ENCODE measurements at regions not wholly inside any gene's neighbourhood (a gene's known extent, or its start where the extent isn't known, plus 50 kb on each side); places are given as distances from the start of the nearest gene placed in this dataset.
"Not testable (repeated sequence)": the region's sequence is repeated elsewhere in the genome, so short reads cannot be mapped to it uniquely, and the experiment has no call there.

DNA sequence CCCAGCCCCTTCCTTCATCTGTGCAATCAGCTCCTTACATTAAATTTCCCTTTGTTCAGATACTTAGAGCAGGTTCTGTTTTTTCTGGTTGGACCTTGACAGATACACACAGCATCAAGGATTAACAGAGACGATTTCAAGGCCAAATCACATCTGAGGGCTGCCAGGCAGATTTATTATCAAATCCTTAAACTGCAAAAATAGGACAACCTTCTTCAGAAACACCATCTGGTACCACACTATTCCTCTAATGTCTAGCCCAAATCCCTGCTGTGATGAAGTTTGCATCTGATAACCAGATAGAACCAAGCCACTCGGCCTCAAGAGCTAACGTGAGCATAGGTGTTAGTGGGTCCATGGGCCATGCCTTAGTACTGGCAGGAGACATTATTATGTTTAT lies 250.7 kb upstream of the PROK2 start:
- DNase-seq (ENCODE audit: low read depth) = no peak

- DNase-seq (ENCODE audit: low read depth) = no peak
Measured at GRCh38 chr3:72034986-72035385, 250.0 kb upstream of the PROK2 start.

- DNase-seq (ENCODE audit: low read depth) = no peak
Measured at GRCh38 chr3:72033666-72034428, 248.9 kb upstream of the PROK2 start.

DNA sequence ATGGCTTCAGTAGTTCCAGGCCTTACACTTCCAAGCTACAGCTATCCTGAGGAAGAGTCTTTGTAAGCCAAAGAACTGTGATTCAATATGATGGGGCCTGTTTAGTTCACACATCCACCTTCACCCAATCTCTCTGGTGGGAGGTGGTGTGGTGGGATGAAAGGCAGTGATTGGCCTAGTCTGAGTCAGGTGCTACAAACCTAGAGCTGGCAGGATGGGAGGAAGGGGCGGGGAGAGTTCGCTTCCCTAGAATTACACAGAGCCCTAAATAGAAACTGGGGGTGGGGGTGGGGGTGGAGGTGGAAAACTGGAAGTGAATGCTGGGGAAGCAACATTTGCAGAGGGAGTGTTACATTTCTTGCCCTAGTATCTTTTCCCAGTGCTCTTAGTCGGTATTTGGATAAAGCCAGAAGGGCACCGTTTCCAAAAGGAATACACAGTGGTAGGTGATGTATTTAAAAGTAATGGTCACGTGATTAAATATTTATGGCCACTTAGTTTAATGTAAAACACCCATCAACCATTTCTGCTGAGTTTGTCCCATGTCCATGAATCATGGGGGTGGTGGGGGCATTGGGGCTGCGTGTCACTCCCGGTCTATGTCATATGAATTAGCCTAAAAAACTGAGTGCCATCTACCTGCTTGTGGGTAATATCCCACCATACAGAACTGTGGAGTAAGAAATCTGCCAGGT lies 247.6 kb upstream of the PROK2 start:
- DNase-seq (ENCODE audit: low read depth) = no peak

- peak; percentile 49 for DNase-seq (ENCODE audit: low read depth)
Measured at GRCh38 chr3:72031581-72031980, 246.6 kb upstream of the PROK2 start.

- DNase-seq (ENCODE audit: low read depth) = not testable (repeated sequence)
Measured at GRCh38 chr3:72030296-72030695, 245.3 kb upstream of the PROK2 start.

- not testable (repeated sequence) for DNase-seq (ENCODE audit: low read depth)
Measured at GRCh38 chr3:72028726-72029125, 243.8 kb upstream of the PROK2 start.

DNA sequence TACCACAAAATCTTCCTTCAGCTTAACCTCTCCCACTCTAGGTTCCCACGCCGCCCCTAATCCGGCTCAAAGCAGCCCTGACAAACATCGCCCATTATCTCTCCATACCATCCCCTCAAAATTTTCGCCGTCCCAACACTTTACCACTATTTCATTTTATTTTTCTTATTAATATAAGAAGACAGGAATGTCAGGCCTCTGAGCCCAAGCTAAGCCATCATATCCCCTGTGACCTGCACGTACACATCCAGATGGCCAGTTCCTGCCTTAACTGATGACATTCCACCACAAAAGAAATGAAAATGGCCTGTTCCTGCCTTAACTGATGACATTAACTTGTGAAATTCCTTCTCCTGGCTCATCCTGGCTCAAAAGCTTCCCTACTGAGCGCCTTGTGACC lies 243.4 kb upstream of the PROK2 start:
- DNase-seq (ENCODE audit: low read depth) = not testable (repeated sequence)

DNA sequence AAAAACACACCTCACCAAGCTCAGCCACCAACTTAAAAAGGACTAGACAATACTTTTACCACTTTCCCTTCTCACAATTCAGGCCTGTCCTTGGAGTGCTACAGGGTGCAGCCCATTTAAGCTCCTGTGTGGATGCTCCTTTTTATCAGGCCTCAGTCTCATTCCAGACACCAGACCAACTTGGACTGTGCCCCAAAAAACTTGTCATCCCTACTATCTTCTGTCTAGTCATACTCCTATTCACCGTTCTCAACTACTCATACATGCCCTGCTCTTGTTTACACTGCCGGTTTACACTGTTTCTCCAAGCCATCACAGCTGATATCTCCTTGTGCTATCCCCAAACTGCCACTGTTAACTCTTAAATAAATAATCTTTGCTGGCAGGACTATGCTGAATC lies 242.8 kb upstream of the PROK2 start:
- DNase-seq (ENCODE audit: low read depth) = not testable (repeated sequence)

- DNase-seq (ENCODE audit: low read depth) = no peak
Measured at GRCh38 chr3:72022027-72022426, 237.1 kb upstream of the PROK2 start.

DNA sequence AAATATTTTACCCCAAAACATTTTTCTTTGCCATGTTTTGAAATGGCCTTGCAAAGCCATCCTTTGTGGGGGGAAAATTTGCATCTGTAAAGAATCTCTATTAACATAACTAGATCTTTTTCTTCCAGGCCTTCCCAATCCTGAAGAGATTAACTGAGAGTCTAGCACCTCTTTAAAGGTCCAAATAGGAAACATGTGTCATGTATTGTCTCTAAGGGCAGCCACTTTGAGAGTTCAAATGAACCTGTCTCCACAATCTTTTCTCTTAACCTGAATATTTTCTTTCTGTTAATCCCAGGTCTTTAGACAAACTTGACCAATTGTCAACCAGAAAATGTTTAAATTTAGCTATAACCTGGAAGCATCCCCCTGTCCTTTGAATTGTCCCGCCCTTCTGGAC lies 236.6 kb upstream of the PROK2 start:
- no peak for DNase-seq (ENCODE audit: low read depth)

- DNase-seq (ENCODE audit: low read depth) = no peak
Measured at GRCh38 chr3:72018343-72018984, 233.5 kb upstream of the PROK2 start.

- DNase-seq (ENCODE audit: low read depth) = no peak
Measured at GRCh38 chr3:72017935-72018334, 233.0 kb upstream of the PROK2 start.

GRCh38 chr3:72017311-72017710 lies 232.4 kb upstream of the PROK2 start:
- DNase-seq (ENCODE audit: low read depth) = no peak

DNA sequence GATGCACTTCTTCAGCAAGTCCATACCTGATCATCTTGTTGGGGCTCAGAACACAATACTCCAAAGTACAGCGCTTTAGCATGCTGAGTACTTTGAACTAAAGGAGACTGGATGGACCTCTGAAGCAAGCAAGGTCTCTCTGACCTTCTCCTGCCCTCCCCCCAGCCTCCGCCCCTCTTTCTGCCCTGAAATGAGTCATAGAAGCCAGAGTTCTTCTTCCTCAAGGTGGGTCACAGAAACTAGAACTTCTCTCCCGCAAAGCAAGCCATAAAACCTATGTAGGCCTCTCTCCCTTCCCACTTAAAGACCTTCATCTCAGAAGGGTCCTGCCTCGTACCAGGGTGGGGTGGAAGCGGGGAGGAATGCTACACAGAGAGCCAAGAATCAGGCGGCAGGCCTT lies 230.5 kb upstream of the PROK2 start:
- DNase-seq (ENCODE audit: low read depth) = no peak

- DNase-seq (ENCODE audit: low read depth) = no peak
Measured at GRCh38 chr3:72013084-72013483, 228.1 kb upstream of the PROK2 start.

DNA sequence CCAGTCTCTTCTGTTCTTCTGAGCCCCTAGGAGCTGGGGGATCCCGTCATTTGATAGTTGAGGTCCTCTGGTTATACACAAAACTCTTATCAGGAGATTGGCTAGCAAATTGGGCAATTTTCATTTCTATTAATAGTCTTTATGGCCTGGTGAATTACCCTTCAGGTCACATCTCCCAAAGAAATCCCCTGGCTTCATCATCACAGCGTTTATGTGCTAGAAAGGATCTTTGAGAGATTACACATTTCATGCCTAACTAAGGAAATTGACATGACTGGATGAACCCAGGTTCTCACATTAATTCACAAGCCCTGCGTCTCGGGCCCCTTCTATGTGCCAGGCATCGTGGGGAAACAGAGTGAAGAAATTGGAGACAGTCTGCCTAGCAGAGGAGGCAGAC lies 227.4 kb upstream of the PROK2 start:
- no peak for DNase-seq (ENCODE audit: low read depth)

GRCh38 chr3:72011485-72011884 lies 226.5 kb upstream of the PROK2 start:
- peak; percentile 96 for DNase-seq (ENCODE audit: low read depth)

GRCh38 chr3:72009851-72010443 lies 225.0 kb upstream of the PROK2 start:
- DNase-seq (ENCODE audit: low read depth) = no peak

GRCh38 chr3:72008226-72008996 lies 223.5 kb upstream of the PROK2 start:
- no peak for DNase-seq (ENCODE audit: low read depth)

- DNase-seq (ENCODE audit: low read depth) = no peak
Measured at GRCh38 chr3:72006631-72007556, 221.9 kb upstream of the PROK2 start.

Measured in renal cortical epithelial cell (primary cell).